HepG2 (cell line): ENCODE measurements at regions not wholly inside any gene's neighbourhood (a gene's known extent, or its start where the extent isn't known, plus 50 kb on each side); places are given as distances from the start of the nearest gene placed in this dataset.

Source experiments
- ATAC-seq: fragments of 200-7000 bp; cut with Tn5 transposase; 3 replicates; pipeline ENCODE4 v1.9.1; 2020; ENCODE audit warnings: mild to moderate bottlenecking, moderate library complexity
- BruUV-seq: library from RNA; stranded (reverse); fragments of 400-500 nt; replicated peaks from 2 replicates; lab custom pipeline; 2021; lab: Mats Ljungman, UMichigan
- CTCF ChIA-PET: fragments of 300-600 bp; formaldehyde crosslinking; extraction: SDS; loops from one replicate; lab custom pipeline; 2021; ENCODE audit warnings: low total read pairs, inconsistent platforms, low intra/inter-chr PET ratio; lab: Yijun Ruan, JAX
- POLR2A ChIA-PET: fragments of 350-600 bp; sonication (Branson Sonifier 250); formaldehyde crosslinking; loops from one replicate; lab custom pipeline; 2020; ENCODE audit warnings: antibody characterized with exemption, inconsistent platforms; lab: Yijun Ruan, JAX
- DNase-seq: peaks from one replicate; pipeline ENCODE4 v3.0.0-alpha.2; 2015; ENCODE audit warnings: low spot score
- FAIRE-seq: peaks from 3 replicates; lab custom pipeline; 2011; peaks lifted over from hg19 to GRCh38; lab: Jason Lieb, UNC
- H2AFZ ChIP-seq: one replicate; pipeline ENCODE4 v1.6.1; 2011; ENCODE audit warnings: low read length, inconsistent platforms
- H3K27ac ChIP-seq: fragments of 300-600 bp; 3 replicates; pipeline ENCODE4 v1.8.0; 2011; ENCODE audit warnings: mixed run types, mild to moderate bottlenecking, mixed read lengths, low read length, inconsistent platforms; ENCODE audit not compliant: insufficient read depth; ENCODE audit errors: extremely low read length
- H3K27me3 ChIP-seq, 2 experiments: fragments of 200-600 bp in 1 of 2; 2 replicates in 1 of 2; 3 replicates in 1 of 2; pipeline versions ENCODE4 v1.6.0 to v1.8.0; 2011; ENCODE audit warnings: low read length in 2 of 2, mild to moderate bottlenecking in 2 of 2, moderate library complexity in 2 of 2, inconsistent platforms in 1 of 2; ENCODE audit not compliant: insufficient read depth in 2 of 2, control insufficient read depth in 1 of 2
- H3K36me3 ChIP-seq, 2 experiments: fragments of 200-600 bp in 1 of 2; replicated peaks in 1 of 2; 2 replicates in 1 of 2; 3 replicates in 1 of 2; pipeline versions ENCODE4 v1.5.1 to v1.8.0; 2011; ENCODE audit warnings: low read length in 2 of 2, inconsistent platforms in 1 of 2; ENCODE audit not compliant: insufficient read depth in 2 of 2, control insufficient read depth in 1 of 2
- H3K4me1 ChIP-seq: 2 replicates; pipeline ENCODE4 v1.5.1; 2012; ENCODE audit warnings: low read length, inconsistent platforms; ENCODE audit not compliant: insufficient read depth
- H3K4me2 ChIP-seq: 2 replicates; pipeline ENCODE4 v1.6.0; 2011; ENCODE audit warnings: low read depth, low read length, inconsistent platforms
- H3K4me3 ChIP-seq, 3 experiments: fragments of 200-600 bp in 1 of 3; sonication (generic), shearing (Covaris generic) in 1 of 3; replicated peaks in 1 of 3; 2 replicates each; pipeline ENCODE4 v1.5.1; 2011 to 2016; ENCODE audit warnings: low read length in 3 of 3, inconsistent platforms in 2 of 3, low read depth in 2 of 3, mild to moderate bottlenecking in 2 of 3, control low read depth in 1 of 3, mixed read lengths in 1 of 3; ENCODE audit not compliant: insufficient read depth in 1 of 3
- H3K79me2 ChIP-seq: one replicate; pipeline ENCODE4 v1.6.1; 2011; ENCODE audit warnings: low read length, inconsistent platforms; ENCODE audit not compliant: insufficient read depth
- H3K9ac ChIP-seq: 2 replicates; pipeline ENCODE4 v1.6.0; 2011; ENCODE audit warnings: mild to moderate bottlenecking, low read depth, low read length, inconsistent platforms; ENCODE audit not compliant: insufficient read depth
- H3K9me3 ChIP-seq: 2 replicates; pipeline ENCODE4 v1.5.1; 2012; ENCODE audit warnings: mild to moderate bottlenecking, low read length
- H4K20me1 ChIP-seq: 2 replicates; pipeline ENCODE4 v1.6.0; 2011; ENCODE audit warnings: inconsistent platforms, mild to moderate bottlenecking, low read length, moderate library complexity; ENCODE audit not compliant: insufficient read depth
- GABPB1 ChIP-seq: IDR thresholded peaks from 2 replicates; pipeline ENCODE4 v1.6.1; 2016; ENCODE audit warnings: mild to moderate bottlenecking, missing genetic modification reagents, moderate library complexity, missing compliant biosample characterization
- MXD1 ChIP-seq: sonication (generic); formaldehyde crosslinking; IDR thresholded peaks from 2 replicates; pipeline ENCODE4 v1.4.0; 2020; ENCODE audit warnings: mild to moderate bottlenecking, missing genetic modification reagents
- ZBTB42 ChIP-seq: sonication (generic); formaldehyde crosslinking; IDR thresholded peaks from 2 replicates; pipeline ENCODE4 v1.5.0; 2020; ENCODE audit warnings: mild to moderate bottlenecking, missing genetic modification reagents
- ZKSCAN5 ChIP-seq: sonication (generic); formaldehyde crosslinking; IDR thresholded peaks from 2 replicates; pipeline ENCODE4 v1.5.1; 2020; ENCODE audit warnings: mild to moderate bottlenecking, missing genetic modification reagents
- ZNF549 ChIP-seq: sonication (generic); formaldehyde crosslinking; IDR thresholded peaks from 2 replicates; pipeline ENCODE4 v1.5.0; 2020; ENCODE audit warnings: missing genetic modification reagents
- ZNF770 ChIP-seq: sonication (generic); formaldehyde crosslinking; IDR thresholded peaks from 2 replicates; pipeline ENCODE4 v1.5.0; 2020; ENCODE audit warnings: mild to moderate bottlenecking, missing genetic modification reagents
- ZSCAN22 ChIP-seq: sonication (generic); formaldehyde crosslinking; IDR thresholded peaks from 2 replicates; pipeline ENCODE4 v1.4.0; 2020; ENCODE audit warnings: mild to moderate bottlenecking, missing genetic modification reagents
- in situ Hi-C: cut with HindIII; loops from 2 replicates; pipeline ENCODE4 v1.10.0; 2017; ENCODE audit warnings: low pct_unique_long_range_greater_than_20kb; ENCODE audit not compliant: extremely low pct_ligation_motif_present
- intact Hi-C: fragments of 100-400 bp; cut with micrococcal nuclease; formaldehyde crosslinking; loops from one replicate; pipeline ENCODE4 v1.10.0; 2022; ENCODE audit not compliant: unreplicated experiment

GRCh38 chr10:9419757-9420156 lies 1365.3 kb downstream of the GATA3 start:
- ChIA-PET POLR2A (no interaction called here), CTCF (no interaction called here)
- FAIRE-seq (no peak), ATAC-seq (no peak), DNase-seq (no peak)
- H3K4me3 ChIP-seq, result no peak overlapping the region
- no peaks in the 10 kb centered on the region for H4K20me1 ChIP-seq
- BruUV-seq, result no TSS peak
- H3K9ac ChIP-seq, result no peak overlapping the region
- no peak overlapping the region for H3K4me2 ChIP-seq
- no peak overlapping the region for H2AFZ ChIP-seq
- H3K27me3 ChIP-seq, result no peaks in the 10 kb centered on the region
- in situ Hi-C loops (no loop called here), intact Hi-C loops (no loop called here)
- peaks cover 79% of the 10 kb centered on the region for H3K9me3 ChIP-seq
- no peaks in the 10 kb centered on the region for H3K79me2 ChIP-seq
- H3K27ac ChIP-seq, result no peak overlapping the region
- H3K4me1 ChIP-seq, result no peaks in the 10 kb centered on the region
- TF ChIP-seq ZNF549 (CRISPR knock-in tag), result no peak
- no peak for TF ChIP-seq ZSCAN22
- TF ChIP-seq, all 625 proteins: peak for 0
- H3K36me3 ChIP-seq, result no peaks in the 10 kb centered on the region

GRCh38 chr10:9427209-9427608 lies 1372.7 kb downstream of the GATA3 start:
- CTCF ChIA-PET, result no interaction called here
- Histone ChIP-seq H3K9me3 (peaks cover 70% of the 10 kb centered on the region), H2AFZ (no peak overlapping the region), H3K4me3 (no peak overlapping the region), H3K27ac (no peak overlapping the region), H4K20me1 (no peaks in the 10 kb centered on the region), H3K4me2 (no peak overlapping the region), H3K79me2 (no peaks in the 10 kb centered on the region), H3K4me1 (no peaks in the 10 kb centered on the region), H3K36me3 (no peaks in the 10 kb centered on the region), H3K27me3 (no peaks in the 10 kb centered on the region), H3K9ac (no peak overlapping the region)
- intact Hi-C loops, result no loop called here
- POLR2A ChIA-PET, result no interaction called here
- in situ Hi-C loops, result no loop called here
- no peak for DNase-seq
- no TSS peak for BruUV-seq
- TF ChIP-seq ZKSCAN5, result no peak
- TF ChIP-seq ZBTB42 (CRISPR knock-in tag), result no peak
- no peak for TF ChIP-seq ZNF770 (CRISPR knock-in tag)
- TF ChIP-seq MXD1 (CRISPR knock-in tag), result no peak
- TF ChIP-seq GABPB1 (CRISPR knock-in tag), result no peak
- no peak for FAIRE-seq
- no peak for ATAC-seq
